HCT116 (cell line): ENCODE measurements at regions not wholly inside any gene's neighbourhood (a gene's known extent, or its start where the extent isn't known, plus 50 kb on each side); places are given as distances from the start of the nearest gene placed in this dataset.

ENCODE experiments used
- ATAC-seq: fragments of 200-7000 bp; cut with Tn5 transposase; 2 replicates; pipeline ENCODE4 v1.9.1; 2020; ENCODE audit warnings: mild to moderate bottlenecking, moderate library complexity
- BruUV-seq: library from RNA; stranded (reverse); fragments of 400-500 nt; replicated peaks from 2 replicates; lab custom pipeline; 2021; lab: Mats Ljungman, UMichigan
- CTCF ChIA-PET: fragments of 300-600 bp; sonication (Branson Sonifier 250); formaldehyde crosslinking; loops from one replicate; lab custom pipeline; 2021; ENCODE audit warnings: antibody characterized with exemption; lab: Charles Lee
- POLR2A ChIA-PET: fragments of 300-600, 350-600 bp; sonication (Branson Sonifier 250); formaldehyde crosslinking; loops from one replicate; lab custom pipeline; 2021; ENCODE audit warnings: antibody characterized with exemption; lab: Charles Lee
- RAD21 ChIA-PET, 2 experiments: fragments of 300-600 bp; sonication (Branson Sonifier 250); formaldehyde crosslinking; loops; one replicate each; lab custom pipeline; 2023; ENCODE audit warnings: low total read pairs in 2 of 2; ENCODE audit not compliant: uncharacterized antibody in 2 of 2, unreplicated experiment in 2 of 2, low non-redundant PET in 1 of 2; lab: Charles Lee
- DNase-seq: peaks from one replicate; pipeline ENCODE4 v3.0.0-alpha.2; 2010; ENCODE audit warnings: low read depth, low spot score
- H2AFZ ChIP-seq: fragments of 200-600 bp; shearing (Covaris generic), sonication (generic); 2 replicates; pipeline ENCODE4 v1.6.1; 2017; ENCODE audit warnings: low read depth, mixed run types, mixed read lengths, antibody characterized with exemption, low read length; ENCODE audit not compliant: poor library complexity, severe bottlenecking
- H3K27ac ChIP-seq: 2 replicates; pipeline ENCODE4 v1.5.1; 2012; ENCODE audit warnings: low read depth, low read length
- H3K27me3 ChIP-seq: fragments of 200-600 bp; sonication (generic); 2 replicates; pipeline ENCODE4 v1.6.1; 2016; ENCODE audit warnings: mixed run types, low read length, mixed read lengths; ENCODE audit not compliant: insufficient read depth
- H3K36me3 ChIP-seq, 2 experiments: fragments of 200-500 bp in 1 of 2; fragments of 200-600 bp in 1 of 2; sonication (Bioruptor generic) in 1 of 2; sonication (generic) in 1 of 2; 2 replicates each; pipeline versions ENCODE4 v1.5.1 to v1.6.1; 2014 to 2016; ENCODE audit warnings: low read length in 2 of 2, inconsistent platforms in 1 of 2, mixed read lengths in 1 of 2, mixed run types in 1 of 2; ENCODE audit not compliant: insufficient read depth in 2 of 2, control insufficient read depth in 1 of 2
- H3K4me1 ChIP-seq, 2 experiments: fragments of 200-600 bp in 1 of 2; sonication (generic) in 1 of 2; 2 replicates each; pipeline versions ENCODE4 v1.5.1 to v1.6.1; 2012 to 2017; ENCODE audit warnings: low read length in 2 of 2, inconsistent platforms in 1 of 2, mild to moderate bottlenecking in 1 of 2, mixed read lengths in 1 of 2, mixed run types in 1 of 2, moderate library complexity in 1 of 2; ENCODE audit not compliant: insufficient read depth in 2 of 2, control insufficient read depth in 1 of 2
- H3K4me2 ChIP-seq: fragments of 200-600 bp; sonication (generic); 2 replicates; pipeline ENCODE4 v1.6.1; 2017; ENCODE audit warnings: mixed run types, low read length, mixed read lengths
- H3K4me3 ChIP-seq, 2 experiments: fragments of 200-600 bp in 1 of 2; sonication (generic) in 1 of 2; replicated peaks in 1 of 2; 2 replicates each; pipeline ENCODE4 v1.5.1; 2011 to 2016; ENCODE audit warnings: low read length in 2 of 2, control low read depth in 1 of 2, low read depth in 1 of 2, mild to moderate bottlenecking in 1 of 2, mixed read lengths in 1 of 2, mixed run types in 1 of 2
- H3K79me2 ChIP-seq: fragments of 200-600 bp; sonication (generic); 2 replicates; pipeline ENCODE4 v1.6.1; 2017; ENCODE audit warnings: mild to moderate bottlenecking, mixed run types, low read length, moderate library complexity, mixed read lengths; ENCODE audit not compliant: insufficient read depth
- H3K9ac ChIP-seq: fragments of 200-600 bp; sonication (generic); 2 replicates; pipeline ENCODE4 v1.6.1; 2016; ENCODE audit warnings: low read length, mixed read lengths
- H3K9me2 ChIP-seq: fragments of 200-600 bp; sonication (generic), shearing (Covaris generic); 2 replicates; pipeline ENCODE4 v1.6.1; 2017; ENCODE audit warnings: mixed run types, mild to moderate bottlenecking, moderate library complexity; ENCODE audit not compliant: insufficient read depth
- H3K9me3 ChIP-seq, 2 experiments: fragments of 200-500 bp in 1 of 2; fragments of 200-600 bp in 1 of 2; sonication (Bioruptor generic) in 1 of 2; sonication (generic) in 1 of 2; 2 replicates each; pipeline ENCODE4 v1.6.1; 2014 to 2017; ENCODE audit warnings: low read length in 2 of 2, mixed read lengths in 2 of 2, inconsistent platforms in 1 of 2, low read depth in 1 of 2, mild to moderate bottlenecking in 1 of 2, mixed run types in 1 of 2, moderate library complexity in 1 of 2; ENCODE audit not compliant: control insufficient read depth in 1 of 2, insufficient read depth in 1 of 2
- H4K20me1 ChIP-seq: fragments of 200-600 bp; sonication (generic), shearing (Covaris generic); 2 replicates; pipeline ENCODE4 v1.6.1; 2017; ENCODE audit warnings: mixed run types, mild to moderate bottlenecking, moderate library complexity; ENCODE audit not compliant: insufficient read depth
- CBX3 ChIP-seq: IDR thresholded peaks from 2 replicates; pipeline ENCODE4 v1.6.1; 2012; ENCODE audit warnings: low read depth
- CEBPB ChIP-seq: IDR thresholded peaks from 2 replicates; pipeline ENCODE4 v1.6.1; 2012; ENCODE audit warnings: low read depth
- ELF1 ChIP-seq: IDR thresholded peaks from 2 replicates; pipeline ENCODE4 v1.6.1; 2012; ENCODE audit warnings: low read depth, borderline replicate concordance
- EZH2phosphoT487 ChIP-seq: fragments of 200-600 bp; IDR thresholded peaks from 2 replicates; pipeline ENCODE4 v1.6.1; 2018; ENCODE audit warnings: antibody characterized with exemption, borderline replicate concordance
- POLR2A ChIP-seq: IDR thresholded peaks from 2 replicates; pipeline ENCODE4 v1.7.0; 2011; ENCODE audit warnings: borderline replicate concordance; ENCODE audit not compliant: insufficient read depth, insufficient read length; ENCODE audit errors: extremely low read depth
- POLR2AphosphoS5 ChIP-seq: IDR thresholded peaks from 2 replicates; pipeline ENCODE4 v1.6.1; 2011; ENCODE audit warnings: mild to moderate bottlenecking, low read depth, low read length, moderate library complexity
- SIN3A ChIP-seq: IDR thresholded peaks from 2 replicates; pipeline ENCODE4 v1.6.1; 2012; ENCODE audit warnings: low read depth
- SP1 ChIP-seq: IDR thresholded peaks from 2 replicates; pipeline ENCODE4 v1.6.1; 2012; ENCODE audit warnings: low read depth
- ZNF274 ChIP-seq: fragments of 200-500 bp; sonication (Bioruptor generic); IDR thresholded peaks from 2 replicates; pipeline ENCODE4 v1.6.1; 2014; ENCODE audit warnings: mild to moderate bottlenecking, low read depth, low read length, inconsistent platforms
- intact Hi-C: fragments of 100-400 bp; cut with micrococcal nuclease; formaldehyde crosslinking; loops from 2 replicates; pipeline ENCODE4 v1.10.0; 2022
- TF ChIP-seq, protein P1 (sequence below), 3 experiments: fragments of 200-600 bp in 1 of 3; sonication (generic) in 1 of 3; IDR thresholded peaks in 2 of 3; conservative IDR thresholded peaks in 1 of 3; 2 replicates each; pipeline ENCODE4 v1.5.1; 2012 to 2017; ENCODE audit warnings: low read depth in 2 of 3, low read length in 2 of 3, antibody characterized with exemption in 1 of 3, borderline replicate concordance in 1 of 3, control low read depth in 1 of 3, mild to moderate bottlenecking in 1 of 3, mixed read lengths in 1 of 3, mixed run types in 1 of 3, moderate library complexity in 1 of 3; ENCODE audit not compliant: insufficient read depth in 1 of 3
- TF ChIP-seq, protein P2 (sequence below): IDR thresholded peaks from 2 replicates; pipeline ENCODE4 v1.6.1; 2011; ENCODE audit warnings: mild to moderate bottlenecking, low read length, moderate library complexity; ENCODE audit not compliant: insufficient replicate concordance; ENCODE audit errors: extremely low read depth

DNA sequence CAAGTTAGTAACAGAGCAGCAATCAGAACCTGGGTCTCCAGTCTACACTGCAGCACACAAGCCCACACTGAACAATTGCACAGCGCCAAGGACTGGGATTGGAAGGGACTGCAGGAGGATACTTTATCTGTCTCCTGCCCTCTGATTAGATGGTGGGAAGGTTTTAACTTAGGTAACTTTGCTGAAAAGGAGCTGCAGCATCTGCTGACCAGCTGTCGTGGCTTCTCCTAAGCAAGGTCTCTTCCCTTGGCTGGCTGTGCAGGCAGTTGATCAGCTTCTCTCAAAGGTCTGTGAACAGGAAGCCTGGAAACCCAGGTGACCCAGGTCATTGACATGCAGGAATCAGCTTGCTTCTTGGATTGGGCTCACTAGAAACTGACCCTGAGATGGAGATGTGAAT is 82.4 kb downstream of the ISX start:
- no TSS peak for BruUV-seq
- no peaks in the 10 kb centered on the region for H3K36me3 ChIP-seq
- intact Hi-C loops, result no loop called here
- ATAC-seq, result no peak
- RAD21 ChIA-PET, result no interaction called here
- H3K4me3 ChIP-seq, result no peak overlapping the region
- TF ChIP-seq POLR2A, result no peak
- TF ChIP-seq EZH2phosphoT487, result no peak
- TF ChIP-seq ELF1, result no peak
- TF ChIP-seq, protein P1, sequence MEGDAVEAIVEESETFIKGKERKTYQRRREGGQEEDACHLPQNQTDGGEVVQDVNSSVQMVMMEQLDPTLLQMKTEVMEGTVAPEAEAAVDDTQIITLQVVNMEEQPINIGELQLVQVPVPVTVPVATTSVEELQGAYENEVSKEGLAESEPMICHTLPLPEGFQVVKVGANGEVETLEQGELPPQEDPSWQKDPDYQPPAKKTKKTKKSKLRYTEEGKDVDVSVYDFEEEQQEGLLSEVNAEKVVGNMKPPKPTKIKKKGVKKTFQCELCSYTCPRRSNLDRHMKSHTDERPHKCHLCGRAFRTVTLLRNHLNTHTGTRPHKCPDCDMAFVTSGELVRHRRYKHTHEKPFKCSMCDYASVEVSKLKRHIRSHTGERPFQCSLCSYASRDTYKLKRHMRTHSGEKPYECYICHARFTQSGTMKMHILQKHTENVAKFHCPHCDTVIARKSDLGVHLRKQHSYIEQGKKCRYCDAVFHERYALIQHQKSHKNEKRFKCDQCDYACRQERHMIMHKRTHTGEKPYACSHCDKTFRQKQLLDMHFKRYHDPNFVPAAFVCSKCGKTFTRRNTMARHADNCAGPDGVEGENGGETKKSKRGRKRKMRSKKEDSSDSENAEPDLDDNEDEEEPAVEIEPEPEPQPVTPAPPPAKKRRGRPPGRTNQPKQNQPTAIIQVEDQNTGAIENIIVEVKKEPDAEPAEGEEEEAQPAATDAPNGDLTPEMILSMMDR (IDR thresholded peaks at IDR 0.05 in 2 of 3, conservative IDR thresholded peaks at IDR 0.05 in 1 of 3; ENCODE audit: borderline replicate concordance in 1 of 3, insufficient read depth in 1 of 3, low read depth in 2 of 3, low read length in 2 of 3), result no peak
- no peak for TF ChIP-seq CBX3
- no peak for TF ChIP-seq ZNF274
- no peak for TF ChIP-seq CEBPB
- TF ChIP-seq, protein P2, sequence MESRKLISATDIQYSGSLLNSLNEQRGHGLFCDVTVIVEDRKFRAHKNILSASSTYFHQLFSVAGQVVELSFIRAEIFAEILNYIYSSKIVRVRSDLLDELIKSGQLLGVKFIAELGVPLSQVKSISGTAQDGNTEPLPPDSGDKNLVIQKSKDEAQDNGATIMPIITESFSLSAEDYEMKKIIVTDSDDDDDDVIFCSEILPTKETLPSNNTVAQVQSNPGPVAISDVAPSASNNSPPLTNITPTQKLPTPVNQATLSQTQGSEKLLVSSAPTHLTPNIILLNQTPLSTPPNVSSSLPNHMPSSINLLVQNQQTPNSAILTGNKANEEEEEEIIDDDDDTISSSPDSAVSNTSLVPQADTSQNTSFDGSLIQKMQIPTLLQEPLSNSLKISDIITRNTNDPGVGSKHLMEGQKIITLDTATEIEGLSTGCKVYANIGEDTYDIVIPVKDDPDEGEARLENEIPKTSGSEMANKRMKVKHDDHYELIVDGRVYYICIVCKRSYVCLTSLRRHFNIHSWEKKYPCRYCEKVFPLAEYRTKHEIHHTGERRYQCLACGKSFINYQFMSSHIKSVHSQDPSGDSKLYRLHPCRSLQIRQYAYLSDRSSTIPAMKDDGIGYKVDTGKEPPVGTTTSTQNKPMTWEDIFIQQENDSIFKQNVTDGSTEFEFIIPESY, result no peak
- no peak for TF ChIP-seq SP1
- TF ChIP-seq SIN3A, result no peak
- TF ChIP-seq POLR2AphosphoS5, result no peak
- POLR2A ChIA-PET, result no interaction called here
- no peaks in the 10 kb centered on the region for H3K27me3 ChIP-seq
- H3K9me3 ChIP-seq, result no peaks in the 10 kb centered on the region
- no peak for DNase-seq
- no peak overlapping the region for H2AFZ ChIP-seq
- no peaks in the 10 kb centered on the region for H3K79me2 ChIP-seq
- CTCF ChIA-PET, result interaction anchor here (2.8 kb wide), 1 partner anchor 83 kb away, joined by 29 read pairs; no protein-coding TSS in a partner anchor
- H3K9ac ChIP-seq, result no peak overlapping the region
- no peak overlapping the region for H3K4me2 ChIP-seq
- no peaks in the 10 kb centered on the region for H4K20me1 ChIP-seq
- H3K4me1 ChIP-seq, result no peaks in the 10 kb centered on the region
- no peak overlapping the region for H3K27ac ChIP-seq
- no peaks in the 10 kb centered on the region for H3K9me2 ChIP-seq
